ENCODE measurements at regions not wholly inside any gene's neighbourhood (a gene's known extent, or its start where the extent isn't known, plus 50 kb on each side); places are given as distances from the start of the nearest gene placed in this dataset.

- Histone ChIP-seq H3K4me1 (no peaks in the 10 kb centered on the region), H3K36me3 (no peaks in the 10 kb centered on the region), H3K27me3 (no peaks in the 10 kb centered on the region), H3K4me3 (no peak overlapping the region), H3K9me3 (no peaks in the 10 kb centered on the region), H3K27ac (no peak overlapping the region)
- 86 to 92% methylated on average over 3 to 9 of the region's 9 CpGs for WGBS, 2 donors (ENCODE audit: low coverage in 1 of 2)
- in situ Hi-C loops (cut with MboI; ENCODE audit: low pct_ligation_motif_present in 1 of 4, low pct_unique_long_range_greater_than_20kb in 1 of 4, low sequenced_read_pairs in 3 of 4) (no loop called here), intact Hi-C loops (cut with DNase I; ENCODE audit: low total_unique reads) (no loop called here)
- DNase-seq = no peak
- TF ChIP-seq POLR2AphosphoS5 (IDR thresholded peaks at IDR 0.05) = no peak
- TF ChIP-seq EP300 (IDR thresholded peaks at IDR 0.05; ENCODE audit: low read depth) = no peak
- TF ChIP-seq POLR2A (IDR thresholded peaks at IDR 0.05) = no peak
- no peak for TF ChIP-seq CTCF (IDR thresholded peaks at IDR 0.05)
These were observed 152.6 kb downstream of the FAM43A start for GRCh38 chr3:194838236-194838635.

DNA sequence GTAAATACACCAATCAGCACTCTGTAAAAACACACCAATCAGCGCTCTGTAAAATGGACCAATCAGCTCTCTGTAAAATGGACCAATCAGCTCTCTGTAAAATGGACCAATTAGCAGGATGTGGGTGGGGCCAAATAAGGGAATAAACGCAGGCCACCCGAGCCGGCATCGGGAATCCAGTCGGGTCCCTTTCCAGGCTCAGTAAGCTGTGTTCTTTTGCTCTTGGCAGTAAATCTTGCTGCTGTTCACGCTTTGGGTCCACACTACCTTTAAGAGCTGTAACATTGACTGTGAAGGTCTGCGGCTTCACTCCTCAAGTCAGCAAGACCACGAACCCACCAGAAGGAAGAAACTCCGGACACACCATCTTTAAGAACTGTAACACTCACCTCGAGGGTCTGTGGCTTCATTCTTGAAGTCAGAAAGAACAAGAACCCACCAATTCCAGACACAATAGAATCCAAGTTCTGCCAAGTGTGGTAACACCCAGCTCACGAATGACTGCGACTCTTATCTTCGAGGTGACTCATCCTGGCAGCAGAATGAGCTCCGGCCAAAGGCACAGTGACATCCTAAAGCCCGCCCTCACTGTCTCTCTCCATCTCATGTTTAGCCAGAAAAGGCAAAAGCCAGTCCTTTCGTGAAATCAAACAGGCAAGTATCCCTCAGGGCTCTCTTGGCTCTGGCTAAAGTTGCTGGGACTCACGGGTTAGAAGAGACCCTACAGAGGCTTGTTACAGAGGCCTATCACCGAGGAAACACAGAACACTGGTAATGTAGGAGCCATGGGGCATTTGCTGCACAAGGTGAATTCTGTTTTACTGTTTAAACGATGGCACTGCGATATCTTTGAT lies 155.2 kb downstream of the FAM43A start:
- H3K4me1 ChIP-seq = no peaks in the 10 kb centered on the region
- H3K9me3 ChIP-seq = no peaks in the 10 kb centered on the region
- intact Hi-C loops (cut with DNase I; ENCODE audit: low total_unique reads) = no loop called here
- DNase-seq = no peak
- WGBS, 2 donors (ENCODE audit: low coverage in 1 of 2) = 81 to 86% methylated on average over 8 to 21 of the region's 21 CpGs
- H3K4me3 ChIP-seq = no peak overlapping the region
- no peak for TF ChIP-seq POLR2A (IDR thresholded peaks at IDR 0.05)
- no peak for TF ChIP-seq POLR2AphosphoS5 (IDR thresholded peaks at IDR 0.05)
- TF ChIP-seq EP300 (IDR thresholded peaks at IDR 0.05; ENCODE audit: low read depth) = no peak
- no peak for TF ChIP-seq CTCF (IDR thresholded peaks at IDR 0.05)
- in situ Hi-C loops (cut with MboI; ENCODE audit: low pct_ligation_motif_present in 1 of 4, low pct_unique_long_range_greater_than_20kb in 1 of 4, low sequenced_read_pairs in 3 of 4) = no loop called here
- no peaks in the 10 kb centered on the region for H3K36me3 ChIP-seq
- no peaks in the 10 kb centered on the region for H3K27me3 ChIP-seq
- H3K27ac ChIP-seq = no peak overlapping the region

DNA sequence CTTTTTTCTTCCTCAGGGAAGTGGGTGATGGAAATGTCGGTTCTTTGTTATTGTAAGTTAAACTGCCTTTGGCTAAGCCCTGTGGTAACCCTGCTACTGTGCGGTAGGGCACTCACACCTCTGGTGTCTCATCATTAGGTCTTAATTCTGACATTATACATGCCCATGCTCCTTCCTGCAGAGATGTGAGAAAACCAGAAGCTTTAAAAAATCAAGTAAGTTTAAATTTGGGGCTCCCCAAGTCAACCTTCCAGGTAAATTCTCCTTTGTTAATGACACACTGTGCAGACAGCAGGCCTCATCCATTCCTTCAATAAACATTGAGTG lies 155.8 kb downstream of the FAM43A start:
- Histone ChIP-seq H3K4me3 (no peak overlapping the region), H3K27ac (no peak overlapping the region), H3K27me3 (no peaks in the 10 kb centered on the region), H3K36me3 (no peaks in the 10 kb centered on the region), H3K4me1 (no peaks in the 10 kb centered on the region), H3K9me3 (no peaks in the 10 kb centered on the region)
- in situ Hi-C loops (cut with MboI; ENCODE audit: low pct_ligation_motif_present in 1 of 4, low pct_unique_long_range_greater_than_20kb in 1 of 4, low sequenced_read_pairs in 3 of 4) (no loop called here), intact Hi-C loops (cut with DNase I; ENCODE audit: low total_unique reads) (no loop called here)
- 33 to 84% methylated on average over 1 to 2 of the region's 2 CpGs for WGBS, 2 donors (ENCODE audit: low coverage in 1 of 2)
- no peak for DNase-seq
- TF ChIP-seq POLR2AphosphoS5 (IDR thresholded peaks at IDR 0.05) (no peak), EP300 (IDR thresholded peaks at IDR 0.05; ENCODE audit: low read depth) (no peak), CTCF (IDR thresholded peaks at IDR 0.05) (no peak), POLR2A (IDR thresholded peaks at IDR 0.05) (no peak)

- no peak overlapping the region for H3K4me3 ChIP-seq
- in situ Hi-C loops (cut with MboI; ENCODE audit: low pct_ligation_motif_present in 1 of 4, low pct_unique_long_range_greater_than_20kb in 1 of 4, low sequenced_read_pairs in 3 of 4) = no loop called here
- no peak overlapping the region for H3K27ac ChIP-seq
- no peaks in the 10 kb centered on the region for H3K27me3 ChIP-seq
- H3K4me1 ChIP-seq = no peaks in the 10 kb centered on the region
- DNase-seq = no peak
- 76 to 83% methylated on average over 4 to 8 of the region's 8 CpGs for WGBS, 2 donors (ENCODE audit: low coverage in 1 of 2)
- H3K9me3 ChIP-seq = no peaks in the 10 kb centered on the region
- intact Hi-C loops (cut with DNase I; ENCODE audit: low total_unique reads) = no loop called here
- H3K36me3 ChIP-seq = no peaks in the 10 kb centered on the region
- TF ChIP-seq POLR2AphosphoS5 (IDR thresholded peaks at IDR 0.05) = no peak
- TF ChIP-seq CTCF (IDR thresholded peaks at IDR 0.05) = no peak
- no peak for TF ChIP-seq EP300 (IDR thresholded peaks at IDR 0.05; ENCODE audit: low read depth)
- TF ChIP-seq POLR2A (IDR thresholded peaks at IDR 0.05) = no peak
These were observed 157.9 kb downstream of the FAM43A start for GRCh38 chr3:194843556-194843955.

All from transverse colon (tissue), 4 donors.